ENCODE measurements at regions not wholly inside any gene's neighbourhood (a gene's known extent, or its start where the extent isn't known, plus 50 kb on each side); places are given as distances from the start of the nearest gene placed in this dataset.

DNA sequence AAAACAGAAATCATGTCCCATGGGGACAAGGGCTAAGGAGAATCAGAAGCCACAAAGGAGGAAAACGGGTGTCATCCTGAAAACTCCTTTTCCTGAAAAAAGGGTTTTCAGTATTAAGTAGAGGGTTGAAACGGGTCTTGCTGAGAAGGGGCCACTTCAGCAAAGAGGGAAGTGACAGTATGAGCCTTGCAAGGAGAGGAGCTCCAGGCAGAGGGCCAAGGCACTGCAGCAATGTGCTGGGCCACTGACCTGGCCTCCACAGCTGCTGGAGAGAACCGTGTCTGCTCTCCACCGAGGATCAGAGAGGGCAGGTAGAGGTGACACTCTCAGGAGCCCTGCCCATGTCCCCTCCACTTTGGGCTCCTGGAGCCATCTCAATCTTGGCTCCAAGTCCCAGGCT, 103.3 kb downstream of the NCOR2 start:
- DNase-seq (ENCODE audit: low read depth, low spot score): no peak
- TF ChIP-seq, protein P1, sequence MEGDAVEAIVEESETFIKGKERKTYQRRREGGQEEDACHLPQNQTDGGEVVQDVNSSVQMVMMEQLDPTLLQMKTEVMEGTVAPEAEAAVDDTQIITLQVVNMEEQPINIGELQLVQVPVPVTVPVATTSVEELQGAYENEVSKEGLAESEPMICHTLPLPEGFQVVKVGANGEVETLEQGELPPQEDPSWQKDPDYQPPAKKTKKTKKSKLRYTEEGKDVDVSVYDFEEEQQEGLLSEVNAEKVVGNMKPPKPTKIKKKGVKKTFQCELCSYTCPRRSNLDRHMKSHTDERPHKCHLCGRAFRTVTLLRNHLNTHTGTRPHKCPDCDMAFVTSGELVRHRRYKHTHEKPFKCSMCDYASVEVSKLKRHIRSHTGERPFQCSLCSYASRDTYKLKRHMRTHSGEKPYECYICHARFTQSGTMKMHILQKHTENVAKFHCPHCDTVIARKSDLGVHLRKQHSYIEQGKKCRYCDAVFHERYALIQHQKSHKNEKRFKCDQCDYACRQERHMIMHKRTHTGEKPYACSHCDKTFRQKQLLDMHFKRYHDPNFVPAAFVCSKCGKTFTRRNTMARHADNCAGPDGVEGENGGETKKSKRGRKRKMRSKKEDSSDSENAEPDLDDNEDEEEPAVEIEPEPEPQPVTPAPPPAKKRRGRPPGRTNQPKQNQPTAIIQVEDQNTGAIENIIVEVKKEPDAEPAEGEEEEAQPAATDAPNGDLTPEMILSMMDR (IDR thresholded peaks at IDR 0.05; ENCODE audit: low read depth, low read length): no peak
- in situ Hi-C loops (cut with HindIII; ENCODE audit: low sequenced_read_pairs): no loop called here
- no peak overlapping the region for H3K4me3 ChIP-seq (ENCODE audit: low read depth, low read length)

DNA sequence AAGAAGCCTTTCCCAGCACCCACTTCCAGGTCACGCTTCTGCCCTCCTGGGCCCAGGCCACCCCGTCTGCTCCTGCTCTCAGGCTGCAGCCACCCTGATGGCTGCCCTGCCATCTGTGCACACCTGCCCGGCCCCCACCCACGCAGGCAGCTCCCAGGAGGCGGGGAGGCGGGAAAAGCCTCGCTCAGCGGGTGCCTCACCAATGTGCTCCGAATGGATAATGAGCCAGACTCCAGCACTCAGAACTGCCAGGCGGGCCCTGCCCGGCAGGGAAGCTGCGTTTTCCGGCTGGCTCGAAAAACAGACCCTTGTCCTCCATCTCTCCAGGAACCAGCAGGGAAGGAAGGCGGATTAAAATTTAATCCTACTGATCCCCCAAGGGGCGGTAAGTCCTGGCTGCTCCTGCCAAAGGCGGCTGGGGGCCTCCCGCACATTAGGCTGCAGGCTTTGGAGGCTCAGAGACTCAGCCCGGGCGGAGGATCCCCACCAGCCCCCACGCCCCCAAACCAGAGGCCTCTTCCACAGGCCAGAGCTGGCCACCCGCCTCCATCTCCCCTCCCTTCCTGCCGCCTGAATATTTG, 104.0 kb downstream of the NCOR2 start:
- DNase-seq (ENCODE audit: low read depth, low spot score): no peak
- TF ChIP-seq, protein P1 (IDR thresholded peaks at IDR 0.05; ENCODE audit: low read depth, low read length): no peak
- no peak overlapping the region for H3K4me3 ChIP-seq (ENCODE audit: low read depth, low read length)
- in situ Hi-C loops (cut with HindIII; ENCODE audit: low sequenced_read_pairs): no loop called here

DNA sequence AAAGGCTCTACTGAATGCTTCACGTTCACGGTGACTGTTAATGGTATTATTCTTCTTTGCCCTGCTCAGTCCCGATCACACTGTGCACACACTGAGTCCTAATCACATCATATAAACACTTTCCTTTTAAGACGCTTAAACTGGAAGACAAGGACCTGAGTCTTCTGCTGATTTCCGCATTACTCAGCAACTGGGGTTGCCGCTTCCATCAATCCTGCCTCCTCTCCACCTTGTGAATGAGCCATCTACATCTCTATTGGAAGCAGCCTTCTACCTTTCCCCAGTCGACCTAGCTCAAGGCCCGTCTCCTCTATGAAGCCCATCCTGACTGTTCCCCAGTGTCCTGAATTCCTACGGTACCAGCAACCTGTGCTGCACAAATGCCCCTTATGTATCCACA, 104.7 kb downstream of the NCOR2 start:
- TF ChIP-seq, protein P1 (IDR thresholded peaks at IDR 0.05; ENCODE audit: low read depth, low read length): no peak
- in situ Hi-C loops (cut with HindIII; ENCODE audit: low sequenced_read_pairs): no loop called here
- no peak overlapping the region for H3K4me3 ChIP-seq (ENCODE audit: low read depth, low read length)
- DNase-seq (ENCODE audit: low read depth, low spot score): no peak

DNA sequence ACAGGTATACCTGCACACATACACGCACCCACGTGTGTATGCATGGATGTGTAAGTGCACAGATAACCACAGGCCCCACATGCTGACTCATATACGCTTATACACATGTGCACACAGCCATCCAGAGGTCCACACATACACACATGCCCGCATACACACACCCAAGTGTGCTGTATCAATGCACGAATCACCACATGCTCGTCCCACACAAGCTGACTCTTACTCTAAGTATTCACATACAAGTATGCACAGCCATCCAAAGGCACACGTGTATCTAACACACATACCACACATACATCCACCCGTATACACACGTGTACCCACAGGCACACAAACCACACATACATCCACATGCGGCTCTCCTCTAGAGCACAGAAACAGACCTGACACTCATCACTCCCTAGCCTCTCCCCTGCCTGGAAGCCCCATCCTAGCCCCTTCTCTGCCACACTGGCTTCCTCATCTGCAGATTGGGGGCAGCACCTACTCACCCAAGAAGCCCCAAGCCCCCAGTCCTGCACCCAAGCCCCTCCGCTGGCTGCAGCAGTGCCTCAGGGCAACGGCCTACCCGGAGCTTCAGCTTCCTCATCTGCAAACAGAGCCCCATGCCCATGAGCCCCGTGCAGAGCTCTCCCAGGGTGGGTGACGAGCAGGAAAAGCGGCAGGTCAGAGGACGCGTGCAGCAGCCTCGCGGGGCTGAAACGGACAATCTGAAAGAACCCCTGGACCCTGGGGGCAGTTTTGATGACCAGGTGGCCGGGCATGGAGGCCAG, 105.4 kb downstream of the NCOR2 start:
- H3K4me3 ChIP-seq (ENCODE audit: low read depth, low read length): no peak overlapping the region
- in situ Hi-C loops (cut with HindIII; ENCODE audit: low sequenced_read_pairs): no loop called here
- no peak for DNase-seq (ENCODE audit: low read depth, low spot score)
- TF ChIP-seq, protein P1 (IDR thresholded peaks at IDR 0.05; ENCODE audit: low read depth, low read length): no peak

DNA sequence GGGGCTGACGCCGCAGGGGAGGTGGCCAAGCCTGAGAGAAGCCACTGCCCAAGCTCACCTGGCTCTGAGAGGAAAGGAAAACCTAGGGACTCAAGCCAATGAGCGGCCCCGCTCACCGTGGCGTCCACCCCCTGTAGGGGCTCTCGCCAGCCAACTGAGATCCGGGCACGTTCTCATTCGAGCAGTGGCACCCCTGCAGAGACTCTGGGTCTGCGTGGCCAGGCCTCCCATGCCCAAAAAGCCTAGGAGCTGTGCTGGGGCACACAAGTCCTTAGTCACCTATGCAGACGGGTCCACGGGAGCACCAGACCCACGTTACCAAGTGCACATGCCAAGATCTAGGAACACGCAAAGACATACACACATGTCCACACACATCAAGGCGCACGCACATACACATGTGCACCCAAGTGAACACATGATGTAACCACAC, 106.2 kb downstream of the NCOR2 start:
- H3K4me3 ChIP-seq (ENCODE audit: low read depth, low read length): no peak overlapping the region
- in situ Hi-C loops (cut with HindIII; ENCODE audit: low sequenced_read_pairs): no loop called here
- TF ChIP-seq, protein P1 (IDR thresholded peaks at IDR 0.05; ENCODE audit: low read depth, low read length): no peak
- no peak for DNase-seq (ENCODE audit: low read depth, low spot score)

DNA sequence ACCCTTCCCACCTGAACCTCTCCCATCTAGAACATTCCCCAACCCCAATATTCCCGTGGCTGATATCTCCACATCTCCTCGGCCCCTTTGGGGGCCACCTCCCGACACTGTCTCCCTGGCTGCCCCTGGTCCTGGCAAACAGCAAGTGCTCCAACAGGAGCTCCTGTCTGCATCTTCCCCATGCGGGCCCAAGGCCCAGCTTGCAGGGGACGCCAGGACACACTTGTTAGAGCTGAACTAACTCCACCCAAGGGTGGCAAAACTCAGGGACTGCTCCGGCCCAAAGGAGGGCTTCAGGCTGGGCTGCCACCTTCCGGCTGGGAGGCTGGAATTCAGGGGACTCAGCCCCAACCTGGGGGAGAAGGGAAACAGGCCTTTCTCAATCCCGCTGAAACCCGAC, 106.6 kb downstream of the NCOR2 start:
- no peak overlapping the region for H3K4me3 ChIP-seq (ENCODE audit: low read depth, low read length)
- in situ Hi-C loops (cut with HindIII; ENCODE audit: low sequenced_read_pairs): no loop called here
- no peak for DNase-seq (ENCODE audit: low read depth, low spot score)
- TF ChIP-seq, protein P1 (IDR thresholded peaks at IDR 0.05; ENCODE audit: low read depth, low read length): no peak
